HG03039 (cell line): ENCODE measurements at regions not wholly inside any gene's neighbourhood (a gene's known extent, or its start where the extent isn't known, plus 50 kb on each side); places are given as distances from the start of the nearest gene placed in this dataset.

ENCODE experiments used
- ATAC-seq: cut with Tn5 transposase; IDR thresholded peaks from one replicate; pipeline ENCODE4 v1.9.1; 2021; ENCODE audit warnings: mild to moderate bottlenecking, moderate library complexity; ENCODE audit not compliant: unreplicated experiment

- no peak for ATAC-seq
Measured at GRCh38 chr16:9366048-9366969, 274.9 kb downstream of the HAPSTR1 start.

- ATAC-seq: no peak
Measured at GRCh38 chr16:9370061-9370491, 278.6 kb downstream of the HAPSTR1 start.

- ATAC-seq: no peak
Measured at GRCh38 chr16:9371713-9372448, 280.4 kb downstream of the HAPSTR1 start.

GRCh38 chr16:9372934-9373890 lies 281.8 kb downstream of the HAPSTR1 start:
- no peak for ATAC-seq

- ATAC-seq: no peak
Measured at GRCh38 chr16:9374061-9374460, 282.6 kb downstream of the HAPSTR1 start.

- ATAC-seq: no peak
Measured at GRCh38 chr16:9378876-9379275, 287.4 kb downstream of the HAPSTR1 start.

GRCh38 chr16:9380221-9380620 lies 288.8 kb downstream of the HAPSTR1 start:
- no peak for ATAC-seq

- ATAC-seq: no peak
Measured at GRCh38 chr16:9381399-9381798, 290.0 kb downstream of the HAPSTR1 start.

GRCh38 chr16:9381905-9382304 lies 290.5 kb downstream of the HAPSTR1 start:
- no peak for ATAC-seq

GRCh38 chr16:9383281-9383680 lies 291.8 kb downstream of the HAPSTR1 start:
- ATAC-seq: no peak

- ATAC-seq: no peak
Measured at GRCh38 chr16:9384141-9384540, 292.7 kb downstream of the HAPSTR1 start.

- no peak for ATAC-seq
Measured at GRCh38 chr16:9389543-9390207, 298.2 kb downstream of the HAPSTR1 start.

GRCh38 chr16:9392956-9393355 lies 301.5 kb downstream of the HAPSTR1 start:
- ATAC-seq: no peak

- no peak for ATAC-seq
Measured at GRCh38 chr16:9393591-9393990, 302.1 kb downstream of the HAPSTR1 start.

- ATAC-seq: no peak
Measured at GRCh38 chr16:9395958-9396359, 304.5 kb downstream of the HAPSTR1 start.

- no peak for ATAC-seq
Measured at GRCh38 chr16:9399573-9399972, 308.1 kb downstream of the HAPSTR1 start.

GRCh38 chr16:9401173-9401572 lies 309.7 kb downstream of the HAPSTR1 start:
- ATAC-seq: no peak

GRCh38 chr16:9402293-9402860 lies 310.9 kb downstream of the HAPSTR1 start:
- ATAC-seq: no peak

GRCh38 chr16:9404811-9405210 lies 313.4 kb downstream of the HAPSTR1 start:
- no peak for ATAC-seq
